GM12878 (cell line): ENCODE measurements at regions not wholly inside any gene's neighbourhood (a gene's known extent, or its start where the extent isn't known, plus 50 kb on each side); places are given as distances from the start of the nearest gene placed in this dataset.
"Not testable (repeated sequence)": the region's sequence is repeated elsewhere in the genome, so short reads cannot be mapped to it uniquely, and the experiment has no call there.

Experiments used
- ATAC-seq: fragments of 200-7000 bp; cut with Tn5 transposase; 3 replicates; pipeline ENCODE4 v1.9.1; 2020; ENCODE audit warnings: mild to moderate bottlenecking, moderate library complexity
- BruUV-seq: library from RNA; stranded (reverse); fragments of 400-500 nt; replicated peaks from 2 replicates; lab custom pipeline; 2021; lab: Mats Ljungman, UMichigan
- CTCF ChIA-PET: fragments of 300-600 bp; sonication (Branson Sonifier 250); formaldehyde crosslinking; extraction: SDS; loops from one replicate; lab custom pipeline; 2021; ENCODE audit warnings: inconsistent platforms; lab: Yijun Ruan, JAX
- POLR2A ChIA-PET: fragments of 350-600 bp; formaldehyde crosslinking; extraction: SDS; loops from one replicate; lab custom pipeline; 2021; ENCODE audit warnings: inconsistent platforms; lab: Charles Lee
- RAD21 ChIA-PET: fragments of 300-600 bp; sonication (Branson Sonifier 250); formaldehyde crosslinking; loops from one replicate; lab custom pipeline; 2023; ENCODE audit warnings: antibody characterized with exemption; ENCODE audit not compliant: unreplicated experiment; lab: Charles Lee
- SMC1A ChIA-PET: fragments of 300-600 bp; sonication (Branson Sonifier 250); formaldehyde crosslinking; loops from one replicate; lab custom pipeline; 2023; ENCODE audit not compliant: unreplicated experiment, uncharacterized antibody; lab: Charles Lee
- DNase-seq: peaks from one replicate; pipeline ENCODE4 v3.0.0-alpha.2; 2011; ENCODE audit warnings: low read depth, low spot score
- FAIRE-seq: peaks from 3 replicates; lab custom pipeline; 2011; peaks lifted over from hg19 to GRCh38; lab: Jason Lieb, UNC
- H2AFZ ChIP-seq: 2 replicates; pipeline ENCODE4 v1.6.0; 2011; ENCODE audit warnings: low read depth, low read length, control low read depth; ENCODE audit not compliant: control insufficient read depth
- H3K27ac ChIP-seq: 2 replicates; pipeline ENCODE4 v1.5.1; 2011; ENCODE audit warnings: control low read depth; ENCODE audit not compliant: control insufficient read depth, insufficient read depth
- H3K27me3 ChIP-seq, 2 experiments: replicated peaks in 1 of 2; 2 replicates each; pipeline versions ENCODE4 v1.6.0 to v1.6.1; 2011; ENCODE audit warnings: low read length in 1 of 2; ENCODE audit not compliant: control insufficient read depth in 2 of 2, insufficient read depth in 2 of 2
- H3K36me3 ChIP-seq, 2 experiments: 2 replicates each; pipeline ENCODE4 v1.5.1; 2011; ENCODE audit warnings: low read length in 1 of 2; ENCODE audit not compliant: control insufficient read depth in 2 of 2, insufficient read depth in 2 of 2
- H3K4me1 ChIP-seq: 2 replicates; pipeline ENCODE4 v1.6.1; 2011; ENCODE audit warnings: mild to moderate bottlenecking, low read length, moderate library complexity, mixed read lengths; ENCODE audit not compliant: control insufficient read depth, insufficient read depth
- H3K4me2 ChIP-seq: 2 replicates; pipeline ENCODE4 v1.6.0; 2011; ENCODE audit warnings: control low read depth; ENCODE audit not compliant: control insufficient read depth, insufficient read depth
- H3K4me3 ChIP-seq: fragments of 200-600 bp; sonication (generic); 2 replicates; pipeline ENCODE4 v1.5.1; 2016
- H3K79me2 ChIP-seq: 2 replicates; pipeline ENCODE4 v1.6.0; 2011; ENCODE audit warnings: low read length; ENCODE audit not compliant: control insufficient read depth, insufficient read depth
- H3K9ac ChIP-seq: 2 replicates; pipeline ENCODE4 v1.8.0; 2011; ENCODE audit warnings: low read length, control low read depth, mixed read lengths; ENCODE audit not compliant: control insufficient read depth, insufficient read depth
- H3K9me3 ChIP-seq: replicated peaks from 3 replicates; pipeline ENCODE4 v1.5.1; 2011; ENCODE audit warnings: mild to moderate bottlenecking, low read length; ENCODE audit not compliant: control insufficient read depth, insufficient read depth
- H4K20me1 ChIP-seq: 2 replicates; pipeline ENCODE4 v1.6.0; 2011; ENCODE audit not compliant: control insufficient read depth, insufficient read depth
- WGBS: methylation state at CpG from one replicate; pipeline ENCODE4 v1.1.6; 2016; ENCODE audit warnings: low lambda C conversion rate; ENCODE audit not compliant: insufficient replicate concordance, insufficient coverage; ENCODE audit errors: missing lambda C conversion rate; 5-methylcytosine and 5-hydroxymethylcytosine counted together
- in situ Hi-C: fragments of 300-500 bp; cut with MboI; formaldehyde crosslinking; loops from 9 replicates; pipeline ENCODE4 v1.14.3; 2018; ENCODE audit warnings: mixed read lengths
- intact Hi-C: fragments of 100-400 bp; cut with micrococcal nuclease; formaldehyde crosslinking; loops from one replicate; pipeline ENCODE4 v1.14.2; 2022; ENCODE audit not compliant: unreplicated experiment

DNA sequence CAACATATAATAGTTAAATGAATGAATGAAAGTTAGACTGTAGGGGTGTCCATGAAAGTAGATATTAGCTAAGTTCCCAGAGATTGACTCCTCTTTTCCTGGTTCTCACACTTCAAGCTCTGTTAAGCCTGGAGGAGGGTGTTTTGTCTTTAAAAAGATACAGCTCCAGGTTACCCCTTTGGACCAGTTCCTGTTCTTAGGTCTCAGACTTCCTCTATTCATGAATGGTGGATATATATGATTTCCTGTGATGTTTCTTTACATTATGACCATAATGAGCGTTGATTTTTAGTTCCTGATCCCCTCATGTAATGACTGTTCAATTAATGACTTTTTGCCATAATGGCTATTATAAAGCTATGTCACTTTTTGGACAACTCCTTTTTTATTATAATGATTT is 115.9 kb downstream of the FAM72C start:
- FAIRE-seq, H4K20me1 ChIP-seq, SMC1A ChIA-PET, H3K4me1 ChIP-seq, H3K4me3 ChIP-seq, in situ Hi-C loops, CTCF ChIA-PET, RAD21 ChIA-PET, H3K27me3 ChIP-seq, H3K4me2 ChIP-seq, DNase-seq, H3K36me3 ChIP-seq, BruUV-seq, POLR2A ChIA-PET, H2AFZ ChIP-seq, ATAC-seq, H3K79me2 ChIP-seq, H3K27ac ChIP-seq, H3K9me3 ChIP-seq, H3K9ac ChIP-seq, intact Hi-C loops: not testable (repeated sequence)
- WGBS: no CpG with 5 or more reads among the region's 1 CpG

DNA sequence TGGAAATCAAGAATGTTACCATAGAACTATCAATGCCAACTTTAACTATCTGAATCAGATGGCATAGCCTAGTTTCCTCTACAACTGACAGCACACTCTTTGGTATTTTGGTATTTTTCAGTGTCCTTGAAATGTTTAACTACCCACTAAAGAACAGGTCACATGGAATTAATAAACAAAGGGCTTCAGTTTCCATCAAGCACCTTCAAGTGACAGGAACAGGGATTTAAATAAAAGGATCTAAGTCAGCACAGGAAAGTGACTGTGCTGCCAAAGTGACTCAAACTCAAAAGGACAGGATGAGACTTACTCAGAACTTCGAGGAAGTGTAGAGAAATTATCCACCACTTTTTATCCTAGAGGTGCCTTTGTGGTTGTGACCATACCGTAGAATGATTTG is 117.7 kb downstream of the FAM72C start:
- POLR2A ChIA-PET: not testable (repeated sequence)

DNA sequence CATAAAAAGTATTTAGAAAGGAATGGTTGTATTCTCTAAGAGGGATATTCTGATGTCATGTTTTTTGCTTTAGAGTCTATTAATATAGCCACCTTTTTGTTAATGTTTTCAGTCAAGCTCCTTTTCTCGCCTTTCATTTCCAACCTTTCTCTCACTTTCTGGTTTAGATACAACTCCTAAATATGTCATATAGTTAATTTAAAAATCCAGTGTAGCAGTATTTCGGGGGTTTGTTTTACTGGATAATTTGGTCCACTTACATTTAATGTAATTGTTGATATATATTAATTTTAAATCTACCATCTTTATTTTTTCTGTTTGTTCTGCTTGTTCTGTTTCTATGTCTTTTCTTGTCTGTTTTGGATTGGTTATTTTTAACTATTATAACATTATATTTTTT is 121.1 kb downstream of the FAM72C start:
- FAIRE-seq: not testable (repeated sequence)

More for the DNA sequence above, 117.7 kb downstream of the FAM72C start:
- intact Hi-C loops, DNase-seq, BruUV-seq, CTCF ChIA-PET, in situ Hi-C loops, ATAC-seq, H2AFZ ChIP-seq, H3K36me3 ChIP-seq, RAD21 ChIA-PET, H3K27ac ChIP-seq, H3K4me2 ChIP-seq, SMC1A ChIA-PET, H3K4me3 ChIP-seq, H3K9me3 ChIP-seq, H3K9ac ChIP-seq, H3K4me1 ChIP-seq, H4K20me1 ChIP-seq, H3K27me3 ChIP-seq, H3K79me2 ChIP-seq: not testable (repeated sequence)
- peak; percentile 7 for FAIRE-seq
- WGBS: no CpG with 5 or more reads among the region's 2 CpGs

DNA sequence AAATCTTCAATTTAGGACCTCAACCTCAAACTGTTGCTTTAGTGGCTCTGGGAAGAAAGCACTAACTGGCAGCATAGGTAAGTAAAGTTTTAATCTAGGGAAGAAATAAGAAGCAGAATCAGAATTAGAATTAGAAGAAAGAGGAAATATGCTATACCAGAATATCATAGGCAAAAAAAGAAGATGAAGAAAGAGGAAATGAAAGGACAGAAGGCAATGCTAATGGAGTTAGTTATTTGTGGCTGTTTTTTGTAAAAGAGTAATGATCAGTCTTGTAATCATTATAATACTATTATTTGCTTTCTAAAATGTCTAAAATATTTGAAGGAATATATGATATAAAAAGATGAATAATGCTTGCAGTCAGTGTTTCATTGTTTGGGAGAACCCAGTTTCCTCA is 122.9 kb downstream of the FAM72C start:
- CTCF ChIA-PET, H3K27ac ChIP-seq, BruUV-seq, FAIRE-seq, in situ Hi-C loops, H3K9ac ChIP-seq, H3K9me3 ChIP-seq, intact Hi-C loops, POLR2A ChIA-PET, RAD21 ChIA-PET, H3K4me3 ChIP-seq, H2AFZ ChIP-seq, H3K27me3 ChIP-seq, H3K4me1 ChIP-seq, ATAC-seq, SMC1A ChIA-PET, DNase-seq, H3K4me2 ChIP-seq, H3K79me2 ChIP-seq, H4K20me1 ChIP-seq, H3K36me3 ChIP-seq: not testable (repeated sequence)

More for the DNA sequence above, 121.1 kb downstream of the FAM72C start:
- RAD21 ChIA-PET, in situ Hi-C loops, H3K27me3 ChIP-seq, DNase-seq, H3K4me3 ChIP-seq, H3K36me3 ChIP-seq, BruUV-seq, H3K79me2 ChIP-seq, H2AFZ ChIP-seq, H3K4me1 ChIP-seq, H3K27ac ChIP-seq, H4K20me1 ChIP-seq, H3K9me3 ChIP-seq, H3K9ac ChIP-seq, SMC1A ChIA-PET, H3K4me2 ChIP-seq, POLR2A ChIA-PET, intact Hi-C loops, ATAC-seq, CTCF ChIA-PET: not testable (repeated sequence)
- WGBS: 0% methylated on average over 1 of the region's 2 CpGs
